HepG2 (cell line): ENCODE measurements at regions not wholly inside any gene's neighbourhood (a gene's known extent, or its start where the extent isn't known, plus 50 kb on each side); places are given as distances from the start of the nearest gene placed in this dataset.

Source experiments
- ATAC-seq: fragments of 200-7000 bp; cut with Tn5 transposase; 3 replicates; pipeline ENCODE4 v1.9.1; 2020; ENCODE audit warnings: mild to moderate bottlenecking, moderate library complexity
- BruUV-seq: library from RNA; stranded (reverse); fragments of 400-500 nt; replicated peaks from 2 replicates; lab custom pipeline; 2021; lab: Mats Ljungman, UMichigan
- CTCF ChIA-PET: fragments of 300-600 bp; formaldehyde crosslinking; extraction: SDS; loops from one replicate; lab custom pipeline; 2021; ENCODE audit warnings: low total read pairs, inconsistent platforms, low intra/inter-chr PET ratio; lab: Yijun Ruan, JAX
- POLR2A ChIA-PET: fragments of 350-600 bp; sonication (Branson Sonifier 250); formaldehyde crosslinking; loops from one replicate; lab custom pipeline; 2020; ENCODE audit warnings: antibody characterized with exemption, inconsistent platforms; lab: Yijun Ruan, JAX
- DNase-seq: peaks from one replicate; pipeline ENCODE4 v3.0.0-alpha.2; 2015; ENCODE audit warnings: low spot score
- FAIRE-seq: peaks from 3 replicates; lab custom pipeline; 2011; peaks lifted over from hg19 to GRCh38; lab: Jason Lieb, UNC
- H2AFZ ChIP-seq: one replicate; pipeline ENCODE4 v1.6.1; 2011; ENCODE audit warnings: low read length, inconsistent platforms
- H3K27ac ChIP-seq: fragments of 300-600 bp; 3 replicates; pipeline ENCODE4 v1.8.0; 2011; ENCODE audit warnings: mixed run types, mild to moderate bottlenecking, mixed read lengths, low read length, inconsistent platforms; ENCODE audit not compliant: insufficient read depth; ENCODE audit errors: extremely low read length
- H3K27me3 ChIP-seq, 2 experiments: fragments of 200-600 bp in 1 of 2; 2 replicates in 1 of 2; 3 replicates in 1 of 2; pipeline versions ENCODE4 v1.6.0 to v1.8.0; 2011; ENCODE audit warnings: low read length in 2 of 2, mild to moderate bottlenecking in 2 of 2, moderate library complexity in 2 of 2, inconsistent platforms in 1 of 2; ENCODE audit not compliant: insufficient read depth in 2 of 2, control insufficient read depth in 1 of 2
- H3K36me3 ChIP-seq, 2 experiments: fragments of 200-600 bp in 1 of 2; replicated peaks in 1 of 2; 2 replicates in 1 of 2; 3 replicates in 1 of 2; pipeline versions ENCODE4 v1.5.1 to v1.8.0; 2011; ENCODE audit warnings: low read length in 2 of 2, inconsistent platforms in 1 of 2; ENCODE audit not compliant: insufficient read depth in 2 of 2, control insufficient read depth in 1 of 2
- H3K4me1 ChIP-seq: 2 replicates; pipeline ENCODE4 v1.5.1; 2012; ENCODE audit warnings: low read length, inconsistent platforms; ENCODE audit not compliant: insufficient read depth
- H3K4me2 ChIP-seq: 2 replicates; pipeline ENCODE4 v1.6.0; 2011; ENCODE audit warnings: low read depth, low read length, inconsistent platforms
- H3K4me3 ChIP-seq, 3 experiments: fragments of 200-600 bp in 1 of 3; sonication (generic), shearing (Covaris generic) in 1 of 3; replicated peaks in 1 of 3; 2 replicates each; pipeline ENCODE4 v1.5.1; 2011 to 2016; ENCODE audit warnings: low read length in 3 of 3, inconsistent platforms in 2 of 3, low read depth in 2 of 3, mild to moderate bottlenecking in 2 of 3, control low read depth in 1 of 3, mixed read lengths in 1 of 3; ENCODE audit not compliant: insufficient read depth in 1 of 3
- H3K79me2 ChIP-seq: one replicate; pipeline ENCODE4 v1.6.1; 2011; ENCODE audit warnings: low read length, inconsistent platforms; ENCODE audit not compliant: insufficient read depth
- H3K9ac ChIP-seq: 2 replicates; pipeline ENCODE4 v1.6.0; 2011; ENCODE audit warnings: mild to moderate bottlenecking, low read depth, low read length, inconsistent platforms; ENCODE audit not compliant: insufficient read depth
- H3K9me3 ChIP-seq: 2 replicates; pipeline ENCODE4 v1.5.1; 2012; ENCODE audit warnings: mild to moderate bottlenecking, low read length
- H4K20me1 ChIP-seq: 2 replicates; pipeline ENCODE4 v1.6.0; 2011; ENCODE audit warnings: inconsistent platforms, mild to moderate bottlenecking, low read length, moderate library complexity; ENCODE audit not compliant: insufficient read depth
- CBFB ChIP-seq: sonication (generic); formaldehyde crosslinking; IDR thresholded peaks from 2 replicates; pipeline ENCODE4 v1.4.0; 2020; ENCODE audit warnings: missing genetic modification reagents
- HOXA5 ChIP-seq: sonication (generic); formaldehyde crosslinking; IDR thresholded peaks from 2 replicates; pipeline ENCODE4 v1.4.0; 2020; ENCODE audit warnings: missing genetic modification reagents
- PCBP1 ChIP-seq: fragments of 200-400 bp; formaldehyde crosslinking; IDR thresholded peaks from 2 replicates; pipeline ENCODE4 v1.6.1; 2017; ENCODE audit warnings: mild to moderate bottlenecking, low read depth, low read length, borderline replicate concordance
- PHF20 ChIP-seq: sonication (generic); formaldehyde crosslinking; IDR thresholded peaks from 2 replicates; pipeline ENCODE4 v1.5.0; 2020; ENCODE audit warnings: mild to moderate bottlenecking, missing genetic modification reagents
- RFX3 ChIP-seq: IDR thresholded peaks from 2 replicates; pipeline ENCODE4 v1.6.1; 2016; ENCODE audit warnings: missing biosample characterization, missing genetic modification reagents
- RFXANK ChIP-seq: IDR thresholded peaks from 2 replicates; pipeline ENCODE4 v1.6.1; 2016
- SALL1 ChIP-seq: sonication (generic); formaldehyde crosslinking; IDR thresholded peaks from 2 replicates; pipeline ENCODE4 v1.8.0; 2022; ENCODE audit warnings: mild to moderate bottlenecking, missing genetic modification reagents
- ZC3H13 ChIP-seq: sonication (generic); formaldehyde crosslinking; IDR thresholded peaks from 2 replicates; pipeline ENCODE4 v1.8.1; 2023; ENCODE audit warnings: mild to moderate bottlenecking, missing genetic modification reagents, moderate library complexity
- ZFP62 ChIP-seq: sonication (generic); formaldehyde crosslinking; IDR thresholded peaks from 2 replicates; pipeline ENCODE4 v1.4.0; 2020; ENCODE audit warnings: missing genetic modification reagents
- ZNF337 ChIP-seq: sonication (generic); formaldehyde crosslinking; IDR thresholded peaks from 2 replicates; pipeline ENCODE4 v1.5.1; 2020; ENCODE audit warnings: missing genetic modification reagents, low read depth, mild to moderate bottlenecking, borderline replicate concordance
- ZNF451 ChIP-seq: sonication (generic); formaldehyde crosslinking; IDR thresholded peaks from 2 replicates; pipeline ENCODE4 v1.5.0; 2020; ENCODE audit warnings: mild to moderate bottlenecking, missing genetic modification reagents
- ZNF501 ChIP-seq: sonication (generic); formaldehyde crosslinking; IDR thresholded peaks from 2 replicates; pipeline ENCODE4 v1.5.1; 2020; ENCODE audit warnings: mild to moderate bottlenecking, moderate library complexity, missing genetic modification reagents
- ZNF564 ChIP-seq: sonication (generic); formaldehyde crosslinking; IDR thresholded peaks from 2 replicates; pipeline ENCODE4 v1.8.1; 2023; ENCODE audit warnings: mild to moderate bottlenecking, missing genetic modification reagents
- ZNF605 ChIP-seq: sonication (generic); formaldehyde crosslinking; IDR thresholded peaks from 2 replicates; pipeline ENCODE4 v1.8.0; 2022; ENCODE audit warnings: mild to moderate bottlenecking, missing genetic modification reagents
- ZNF747 ChIP-seq: sonication (generic); formaldehyde crosslinking; IDR thresholded peaks from 2 replicates; pipeline ENCODE4 v1.8.1; 2023; ENCODE audit warnings: missing genetic modification reagents, mild to moderate bottlenecking, borderline replicate concordance
- ZNF839 ChIP-seq: sonication (generic); formaldehyde crosslinking; IDR thresholded peaks from 2 replicates; pipeline ENCODE4 v1.4.0; 2020; ENCODE audit warnings: missing genetic modification reagents, mild to moderate bottlenecking, borderline replicate concordance
- WGBS: methylation state at CpG from one replicate; pipeline ENCODE4 v1.1.6; 2017; ENCODE audit warnings: low lambda C conversion rate; 5-methylcytosine and 5-hydroxymethylcytosine counted together
- in situ Hi-C: cut with HindIII; loops from 2 replicates; pipeline ENCODE4 v1.10.0; 2017; ENCODE audit warnings: low pct_unique_long_range_greater_than_20kb; ENCODE audit not compliant: extremely low pct_ligation_motif_present
- intact Hi-C: fragments of 100-400 bp; cut with micrococcal nuclease; formaldehyde crosslinking; loops from one replicate; pipeline ENCODE4 v1.10.0; 2022; ENCODE audit not compliant: unreplicated experiment
- TF ChIP-seq, protein P1 (sequence below): sonication (generic); formaldehyde crosslinking; IDR thresholded peaks from 2 replicates; pipeline ENCODE4 v1.9.0; 2021; ENCODE audit warnings: missing genetic modification reagents, borderline replicate concordance
- TF ChIP-seq, protein P2 (sequence below): IDR thresholded peaks from 2 replicates; pipeline ENCODE4 v1.6.1; 2016; ENCODE audit warnings: missing genetic modification reagents, missing compliant biosample characterization
- TF ChIP-seq, protein P3 (sequence below): sonication (generic); formaldehyde crosslinking; IDR thresholded peaks from 2 replicates; pipeline ENCODE4 v1.4.0; 2020; ENCODE audit warnings: missing genetic modification reagents
- TF ChIP-seq, protein P4 (sequence below): sonication (generic); formaldehyde crosslinking; IDR thresholded peaks from 2 replicates; pipeline ENCODE4 v1.5.0; 2020; ENCODE audit warnings: missing genetic modification reagents

DNA sequence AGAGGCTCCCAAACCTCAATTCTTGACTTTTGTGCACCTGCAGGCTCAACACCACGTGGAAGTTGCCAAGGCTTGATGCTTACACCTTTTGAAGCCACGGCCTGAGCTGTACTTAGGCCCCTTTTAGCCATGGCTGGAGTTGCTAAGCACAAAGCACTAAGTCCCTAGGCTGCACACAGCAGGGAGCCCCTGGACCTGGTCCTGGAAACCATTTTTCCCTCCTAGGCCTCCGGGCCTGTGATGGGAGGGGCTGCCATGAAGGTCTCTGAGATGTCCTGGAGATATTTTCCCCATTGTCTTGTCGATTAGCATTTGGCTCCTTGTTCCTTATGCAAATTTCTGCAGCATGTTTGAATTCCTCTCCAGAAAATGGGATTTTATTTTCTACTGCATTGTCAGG lies 247.1 kb upstream of the ARPP21 start:
- BruUV-seq: no TSS peak
- H3K9me3 ChIP-seq: peaks cover 89% of the 10 kb centered on the region
- intact Hi-C loops (loop anchor here (5.0 kb wide), 1 partner anchor 100 kb away; no protein-coding TSS in a partner anchor), in situ Hi-C loops (no loop called here)
- H3K4me1 ChIP-seq: no peaks in the 10 kb centered on the region
- no peak for TF ChIP-seq ZNF501
- no peak for TF ChIP-seq CBFB (CRISPR knock-in tag)
- TF ChIP-seq RFXANK (CRISPR knock-in tag): no peak
- TF ChIP-seq, protein P1, sequence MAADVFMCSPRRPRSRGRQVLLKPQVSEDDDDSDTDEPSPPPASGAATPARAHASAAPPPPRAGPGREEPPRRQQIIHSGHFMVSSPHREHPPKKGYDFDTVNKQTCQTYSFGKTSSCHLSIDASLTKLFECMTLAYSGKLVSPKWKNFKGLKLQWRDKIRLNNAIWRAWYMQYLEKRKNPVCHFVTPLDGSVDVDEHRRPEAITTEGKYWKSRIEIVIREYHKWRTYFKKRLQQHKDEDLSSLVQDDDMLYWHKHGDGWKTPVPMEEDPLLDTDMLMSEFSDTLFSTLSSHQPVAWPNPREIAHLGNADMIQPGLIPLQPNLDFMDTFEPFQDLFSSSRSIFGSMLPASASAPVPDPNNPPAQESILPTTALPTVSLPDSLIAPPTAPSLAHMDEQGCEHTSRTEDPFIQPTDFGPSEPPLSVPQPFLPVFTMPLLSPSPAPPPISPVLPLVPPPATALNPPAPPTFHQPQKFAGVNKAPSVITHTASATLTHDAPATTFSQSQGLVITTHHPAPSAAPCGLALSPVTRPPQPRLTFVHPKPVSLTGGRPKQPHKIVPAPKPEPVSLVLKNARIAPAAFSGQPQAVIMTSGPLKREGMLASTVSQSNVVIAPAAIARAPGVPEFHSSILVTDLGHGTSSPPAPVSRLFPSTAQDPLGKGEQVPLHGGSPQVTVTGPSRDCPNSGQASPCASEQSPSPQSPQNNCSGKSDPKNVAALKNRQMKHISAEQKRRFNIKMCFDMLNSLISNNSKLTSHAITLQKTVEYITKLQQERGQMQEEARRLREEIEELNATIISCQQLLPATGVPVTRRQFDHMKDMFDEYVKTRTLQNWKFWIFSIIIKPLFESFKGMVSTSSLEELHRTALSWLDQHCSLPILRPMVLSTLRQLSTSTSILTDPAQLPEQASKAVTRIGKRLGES (CRISPR knock-in tag): no peak
- TF ChIP-seq, protein P2, sequence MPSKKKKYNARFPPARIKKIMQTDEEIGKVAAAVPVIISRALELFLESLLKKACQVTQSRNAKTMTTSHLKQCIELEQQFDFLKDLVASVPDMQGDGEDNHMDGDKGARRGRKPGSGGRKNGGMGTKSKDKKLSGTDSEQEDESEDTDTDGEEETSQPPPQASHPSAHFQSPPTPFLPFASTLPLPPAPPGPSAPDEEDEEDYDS (CRISPR knock-in tag): no peak
- TF ChIP-seq ZNF337 (CRISPR knock-in tag): no peak
- TF ChIP-seq SALL1: no peak
- no peak for TF ChIP-seq RFX3 (CRISPR knock-in tag)
- TF ChIP-seq ZNF747 (CRISPR knock-in tag): no peak
- no peak for TF ChIP-seq PHF20 (CRISPR knock-in tag)
- no peak for TF ChIP-seq PCBP1
- TF ChIP-seq ZC3H13: no peak
- TF ChIP-seq HOXA5: no peak
- no peak for TF ChIP-seq ZNF564 (CRISPR knock-in tag)
- TF ChIP-seq, protein P3, sequence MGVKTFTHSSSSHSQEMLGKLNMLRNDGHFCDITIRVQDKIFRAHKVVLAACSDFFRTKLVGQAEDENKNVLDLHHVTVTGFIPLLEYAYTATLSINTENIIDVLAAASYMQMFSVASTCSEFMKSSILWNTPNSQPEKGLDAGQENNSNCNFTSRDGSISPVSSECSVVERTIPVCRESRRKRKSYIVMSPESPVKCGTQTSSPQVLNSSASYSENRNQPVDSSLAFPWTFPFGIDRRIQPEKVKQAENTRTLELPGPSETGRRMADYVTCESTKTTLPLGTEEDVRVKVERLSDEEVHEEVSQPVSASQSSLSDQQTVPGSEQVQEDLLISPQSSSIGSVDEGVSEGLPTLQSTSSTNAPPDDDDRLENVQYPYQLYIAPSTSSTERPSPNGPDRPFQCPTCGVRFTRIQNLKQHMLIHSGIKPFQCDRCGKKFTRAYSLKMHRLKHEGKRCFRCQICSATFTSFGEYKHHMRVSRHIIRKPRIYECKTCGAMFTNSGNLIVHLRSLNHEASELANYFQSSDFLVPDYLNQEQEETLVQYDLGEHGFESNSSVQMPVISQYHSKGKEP (CRISPR knock-in tag): no peak
- TF ChIP-seq, protein P4, sequence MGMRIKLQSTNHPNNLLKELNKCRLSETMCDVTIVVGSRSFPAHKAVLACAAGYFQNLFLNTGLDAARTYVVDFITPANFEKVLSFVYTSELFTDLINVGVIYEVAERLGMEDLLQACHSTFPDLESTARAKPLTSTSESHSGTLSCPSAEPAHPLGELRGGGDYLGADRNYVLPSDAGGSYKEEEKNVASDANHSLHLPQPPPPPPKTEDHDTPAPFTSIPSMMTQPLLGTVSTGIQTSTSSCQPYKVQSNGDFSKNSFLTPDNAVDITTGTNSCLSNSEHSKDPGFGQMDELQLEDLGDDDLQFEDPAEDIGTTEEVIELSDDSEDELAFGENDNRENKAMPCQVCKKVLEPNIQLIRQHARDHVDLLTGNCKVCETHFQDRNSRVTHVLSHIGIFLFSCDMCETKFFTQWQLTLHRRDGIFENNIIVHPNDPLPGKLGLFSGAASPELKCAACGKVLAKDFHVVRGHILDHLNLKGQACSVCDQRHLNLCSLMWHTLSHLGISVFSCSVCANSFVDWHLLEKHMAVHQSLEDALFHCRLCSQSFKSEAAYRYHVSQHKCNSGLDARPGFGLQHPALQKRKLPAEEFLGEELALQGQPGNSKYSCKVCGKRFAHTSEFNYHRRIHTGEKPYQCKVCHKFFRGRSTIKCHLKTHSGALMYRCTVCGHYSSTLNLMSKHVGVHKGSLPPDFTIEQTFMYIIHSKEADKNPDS (CRISPR knock-in tag): no peak
- no peak for TF ChIP-seq ZNF839
- no peak for TF ChIP-seq ZNF605 (CRISPR knock-in tag)
- no peak for TF ChIP-seq ZFP62 (CRISPR knock-in tag)
- TF ChIP-seq ZNF451 (CRISPR knock-in tag): no peak
- H3K9ac ChIP-seq: no peak overlapping the region
- WGBS: 0% methylated on average over 3 of the region's 4 CpGs
- no peak overlapping the region for H2AFZ ChIP-seq
- H3K79me2 ChIP-seq: no peaks in the 10 kb centered on the region
- ChIA-PET POLR2A (no interaction called here), CTCF (no interaction called here)
- ATAC-seq (no peak), DNase-seq (no peak), FAIRE-seq (no peak)
- H3K36me3 ChIP-seq: no peaks in the 10 kb centered on the region
- no peak overlapping the region for H3K4me2 ChIP-seq
- no peaks in the 10 kb centered on the region for H4K20me1 ChIP-seq
- no peak overlapping the region for H3K27ac ChIP-seq
- H3K4me3 ChIP-seq: no peak overlapping the region
- no peaks in the 10 kb centered on the region for H3K27me3 ChIP-seq
